Loucy (cell line): ENCODE measurements at regions not wholly inside any gene's neighbourhood (a gene's known extent, or its start where the extent isn't known, plus 50 kb on each side); places are given as distances from the start of the nearest gene placed in this dataset.
A peak's percentile ranks its signal among the peaks of the same experiment; 100 is the strongest.

ENCODE experiments used
- H2AFZ ChIP-seq: fragments of 200-600 bp; sonication (generic); 2 replicates; pipeline ENCODE4 v1.6.0; 2016; ENCODE audit warnings: antibody characterized with exemption, mild to moderate bottlenecking, low read length, moderate library complexity
- H3F3A ChIP-seq: fragments of 200-600 bp; 2 replicates; pipeline ENCODE4 v1.6.0; 2016; ENCODE audit warnings: antibody characterized with exemption, low read depth, mild to moderate bottlenecking
- H3K27me3 ChIP-seq: fragments of 200-600 bp; sonication (generic); 2 replicates; pipeline ENCODE4 v1.6.1; 2014; ENCODE audit warnings: low read length, mild to moderate bottlenecking; ENCODE audit not compliant: insufficient read depth, poor library complexity, severe bottlenecking
- H3K36me3 ChIP-seq: fragments of 200-600 bp; sonication (generic); 2 replicates; pipeline ENCODE4 v1.6.1; 2016; ENCODE audit warnings: low read length; ENCODE audit not compliant: insufficient read depth
- H3K4me1 ChIP-seq: fragments of 200-600 bp; sonication (generic); 2 replicates; pipeline ENCODE4 v1.5.1; 2014; ENCODE audit warnings: low read length, mild to moderate bottlenecking; ENCODE audit not compliant: insufficient read depth, poor library complexity, severe bottlenecking
- H3K4me2 ChIP-seq: fragments of 200-600 bp; sonication (generic); 2 replicates; pipeline ENCODE4 v1.6.0; 2014; ENCODE audit warnings: antibody characterized with exemption, low read length, low read depth, mild to moderate bottlenecking; ENCODE audit not compliant: poor library complexity, severe bottlenecking
- H3K4me3 ChIP-seq: fragments of 200-600 bp; sonication (generic); 2 replicates; pipeline ENCODE4 v1.5.1; 2014; ENCODE audit warnings: low read length, mild to moderate bottlenecking, mixed read lengths; ENCODE audit not compliant: poor library complexity, severe bottlenecking
- H3K79me2 ChIP-seq: fragments of 200-600 bp; sonication (generic); 2 replicates; pipeline ENCODE4 v1.6.1; 2014; ENCODE audit warnings: low read length; ENCODE audit not compliant: insufficient read depth
- H3K9ac ChIP-seq: fragments of 200-600 bp; sonication (generic); 2 replicates; pipeline ENCODE4 v1.6.0; 2014; ENCODE audit warnings: mild to moderate bottlenecking, low read depth, low read length, moderate library complexity; ENCODE audit not compliant: poor library complexity, severe bottlenecking
- H3K9me2 ChIP-seq: fragments of 200-600 bp; sonication (generic); replicated peaks from 2 replicates; pipeline ENCODE4 v1.6.1; 2016; ENCODE audit warnings: low read depth, low read length, mixed read lengths
- H3K9me3 ChIP-seq: fragments of 200-600 bp; sonication (generic); 2 replicates; pipeline ENCODE4 v1.6.1; 2014; ENCODE audit warnings: mild to moderate bottlenecking, antibody characterized with exemption, low read length, low read depth; ENCODE audit not compliant: insufficient read depth
- H4K20me1 ChIP-seq: fragments of 200-600 bp; sonication (generic); 2 replicates; pipeline ENCODE4 v1.6.0; 2014; ENCODE audit warnings: antibody characterized with exemption, low read length, mild to moderate bottlenecking; ENCODE audit not compliant: insufficient read depth, poor library complexity, severe bottlenecking
- EZH2phosphoT487 ChIP-seq: fragments of 200-600 bp; IDR thresholded peaks from 2 replicates; pipeline ENCODE4 v1.6.1; 2018; ENCODE audit warnings: antibody characterized with exemption, mild to moderate bottlenecking, moderate library complexity, borderline replicate concordance
- TF ChIP-seq, protein P1 (sequence below): fragments of 200-600 bp; sonication (generic); conservative IDR thresholded peaks from 2 replicates; pipeline ENCODE4 v1.5.1; 2014; ENCODE audit warnings: mild to moderate bottlenecking, antibody characterized with exemption, low read length

DNA sequence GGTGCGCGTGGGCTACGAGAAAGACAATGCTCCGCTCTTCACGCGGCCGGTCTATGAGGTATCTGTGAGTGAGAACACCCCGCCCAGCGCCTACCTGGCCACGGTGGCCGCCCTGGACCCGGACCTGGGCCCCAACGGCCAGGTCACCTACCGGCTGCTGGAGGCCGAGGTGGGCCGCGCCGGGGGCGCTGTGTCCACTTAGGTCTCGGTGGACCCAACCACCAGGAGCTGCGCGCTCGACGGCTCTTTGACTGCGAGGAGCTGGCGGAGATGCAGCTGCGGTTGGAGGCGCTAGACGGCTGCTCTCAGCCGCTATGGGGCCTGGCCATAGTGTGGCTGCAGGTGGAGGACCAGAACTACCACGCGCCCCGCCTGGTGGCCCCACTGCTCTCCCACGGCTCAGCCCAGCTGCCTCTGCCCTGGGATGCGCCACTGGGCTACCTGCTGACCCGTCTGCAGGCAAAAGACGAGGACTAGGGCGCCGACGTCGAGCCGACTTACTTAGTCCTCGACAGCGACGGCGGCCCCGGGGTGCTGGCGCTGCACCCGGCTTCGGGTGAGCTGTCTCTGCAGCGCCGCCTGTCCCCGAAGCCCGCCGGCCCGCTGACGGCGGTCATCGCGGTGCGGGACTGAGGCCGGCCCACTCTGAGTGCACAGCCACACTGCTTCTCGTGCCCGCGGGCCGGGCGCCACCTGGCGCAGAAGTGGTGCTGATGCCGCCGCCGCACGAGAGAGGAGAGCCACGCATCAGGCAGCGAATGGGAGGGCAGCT is 173.0 kb downstream of the OLFM4 start:
- Histone ChIP-seq H3K4me3 (no peak overlapping the region), H4K20me1 (no peaks in the 10 kb centered on the region), H3K27me3 (no peaks in the 10 kb centered on the region), H3K36me3 (no peaks in the 10 kb centered on the region), H3K4me1 (no peaks in the 10 kb centered on the region), H3K4me2 (no peak overlapping the region), H2AFZ (no peak overlapping the region), H3K9me3 (no peaks in the 10 kb centered on the region), H3F3A (no peaks in the 10 kb centered on the region), H3K9ac (no peak overlapping the region), H3K79me2 (no peaks in the 10 kb centered on the region), H3K9me2 (no peaks in the 10 kb centered on the region)
- TF ChIP-seq EZH2phosphoT487: no peak
- TF ChIP-seq, protein P1, sequence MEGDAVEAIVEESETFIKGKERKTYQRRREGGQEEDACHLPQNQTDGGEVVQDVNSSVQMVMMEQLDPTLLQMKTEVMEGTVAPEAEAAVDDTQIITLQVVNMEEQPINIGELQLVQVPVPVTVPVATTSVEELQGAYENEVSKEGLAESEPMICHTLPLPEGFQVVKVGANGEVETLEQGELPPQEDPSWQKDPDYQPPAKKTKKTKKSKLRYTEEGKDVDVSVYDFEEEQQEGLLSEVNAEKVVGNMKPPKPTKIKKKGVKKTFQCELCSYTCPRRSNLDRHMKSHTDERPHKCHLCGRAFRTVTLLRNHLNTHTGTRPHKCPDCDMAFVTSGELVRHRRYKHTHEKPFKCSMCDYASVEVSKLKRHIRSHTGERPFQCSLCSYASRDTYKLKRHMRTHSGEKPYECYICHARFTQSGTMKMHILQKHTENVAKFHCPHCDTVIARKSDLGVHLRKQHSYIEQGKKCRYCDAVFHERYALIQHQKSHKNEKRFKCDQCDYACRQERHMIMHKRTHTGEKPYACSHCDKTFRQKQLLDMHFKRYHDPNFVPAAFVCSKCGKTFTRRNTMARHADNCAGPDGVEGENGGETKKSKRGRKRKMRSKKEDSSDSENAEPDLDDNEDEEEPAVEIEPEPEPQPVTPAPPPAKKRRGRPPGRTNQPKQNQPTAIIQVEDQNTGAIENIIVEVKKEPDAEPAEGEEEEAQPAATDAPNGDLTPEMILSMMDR: no peak

DNA sequence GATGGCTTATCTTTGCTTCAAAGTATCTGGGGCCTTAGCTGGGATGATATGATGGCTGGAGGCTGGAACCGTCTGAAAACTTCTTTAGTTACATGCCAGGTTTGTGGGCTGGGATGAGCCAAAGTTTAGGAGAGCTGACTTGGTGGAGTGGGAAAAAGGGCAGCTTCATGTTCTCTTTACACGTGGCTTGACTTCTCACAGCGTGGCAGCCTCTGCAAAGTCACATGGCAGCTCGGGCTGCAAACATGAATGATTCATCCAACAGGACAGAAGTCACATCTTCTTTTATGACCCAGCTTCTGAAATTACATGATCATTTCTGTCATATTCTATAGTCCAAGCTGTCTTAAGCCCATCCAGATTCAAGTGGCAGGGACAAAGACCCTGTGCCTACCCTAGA is 176.0 kb downstream of the OLFM4 start:
- no peaks in the 10 kb centered on the region for H3K4me1 ChIP-seq
- no peak overlapping the region for H3K4me3 ChIP-seq
- H3K79me2 ChIP-seq: no peaks in the 10 kb centered on the region
- no peaks in the 10 kb centered on the region for H3K9me3 ChIP-seq
- H3F3A ChIP-seq: no peaks in the 10 kb centered on the region
- no peaks in the 10 kb centered on the region for H3K36me3 ChIP-seq
- no peaks in the 10 kb centered on the region for H3K27me3 ChIP-seq
- no peak overlapping the region for H2AFZ ChIP-seq
- no peak overlapping the region for H3K9ac ChIP-seq
- H3K9me2 ChIP-seq: no peaks in the 10 kb centered on the region
- no peak overlapping the region for H3K4me2 ChIP-seq
- no peaks in the 10 kb centered on the region for H4K20me1 ChIP-seq
- TF ChIP-seq, protein P1: no peak
- no peak for TF ChIP-seq EZH2phosphoT487

DNA sequence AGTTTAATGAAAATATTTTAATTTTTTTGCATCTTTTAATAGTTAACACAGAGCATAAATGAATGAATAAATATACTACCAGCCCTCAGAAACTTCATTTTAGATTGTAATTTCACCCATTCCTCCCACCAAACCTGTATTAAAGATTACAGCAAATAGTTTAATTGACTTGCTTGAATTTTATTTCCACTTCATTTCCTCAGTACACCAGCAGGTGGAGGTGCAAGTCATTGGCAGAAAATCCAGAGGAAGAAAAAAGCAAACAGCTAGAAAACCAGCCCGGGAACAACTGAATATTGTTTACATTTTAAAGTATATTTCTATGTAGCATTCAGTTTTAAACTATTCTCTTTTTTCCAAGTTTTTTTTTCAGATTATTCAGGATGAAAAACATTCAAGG is 177.8 kb downstream of the OLFM4 start:
- H3K4me1 ChIP-seq: no peaks in the 10 kb centered on the region
- H3F3A ChIP-seq: no peaks in the 10 kb centered on the region
- TF ChIP-seq, protein P1: peak; percentile 55
- no peak for TF ChIP-seq EZH2phosphoT487
- H3K4me3 ChIP-seq: no peak overlapping the region
- H3K9me2 ChIP-seq: no peaks in the 10 kb centered on the region
- H3K4me2 ChIP-seq: no peak overlapping the region
- H3K9me3 ChIP-seq: no peaks in the 10 kb centered on the region
- no peaks in the 10 kb centered on the region for H3K36me3 ChIP-seq
- no peak overlapping the region for H2AFZ ChIP-seq
- no peaks in the 10 kb centered on the region for H4K20me1 ChIP-seq
- no peak overlapping the region for H3K9ac ChIP-seq
- H3K79me2 ChIP-seq: no peaks in the 10 kb centered on the region
- no peaks in the 10 kb centered on the region for H3K27me3 ChIP-seq
